ENCODE measurements at regions not wholly inside any gene's neighbourhood (a gene's known extent, or its start where the extent isn't known, plus 50 kb on each side); places are given as distances from the start of the nearest gene placed in this dataset.

DNA sequence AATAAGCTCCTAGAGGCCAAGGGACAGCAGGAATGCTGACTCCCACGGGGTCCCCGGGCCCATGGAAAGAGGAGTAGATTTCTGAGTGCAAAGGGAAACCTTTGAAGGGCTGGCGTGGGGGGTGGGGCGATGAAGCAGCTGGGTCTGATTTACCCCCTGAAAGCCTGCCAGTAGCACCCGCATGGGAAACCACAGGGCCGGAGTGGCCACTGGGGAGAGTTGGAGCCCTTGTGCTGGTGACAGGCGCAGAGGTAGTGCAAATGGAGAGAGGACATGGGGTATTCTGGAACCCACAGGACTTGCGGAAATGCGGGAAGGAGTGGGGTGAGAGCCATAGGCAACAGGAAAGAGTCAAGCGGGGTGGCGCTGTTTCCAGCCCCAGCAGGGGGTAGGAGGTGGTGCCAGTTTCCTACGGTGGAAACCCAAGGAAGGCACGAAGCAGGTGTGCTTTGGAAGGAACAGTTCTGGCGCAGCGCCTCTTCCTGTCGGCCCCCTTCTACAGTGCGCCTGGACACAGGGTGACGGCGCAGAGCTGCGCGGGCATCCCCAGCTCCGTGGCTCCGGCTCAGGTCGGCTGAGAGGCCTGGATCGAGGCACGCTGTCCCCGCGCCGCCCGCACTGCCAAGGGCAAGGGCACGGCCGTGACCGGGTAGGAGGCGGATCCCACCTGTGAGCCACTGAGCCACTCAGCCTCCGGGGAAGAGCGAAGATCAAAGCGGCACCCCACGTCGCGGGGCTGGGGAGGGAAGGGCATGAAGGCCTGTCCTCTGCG lies 149.0 kb upstream of the GLI2 start:
- DNase-seq (ENCODE audit: low read depth), result no peak
- TF ChIP-seq, protein P1, sequence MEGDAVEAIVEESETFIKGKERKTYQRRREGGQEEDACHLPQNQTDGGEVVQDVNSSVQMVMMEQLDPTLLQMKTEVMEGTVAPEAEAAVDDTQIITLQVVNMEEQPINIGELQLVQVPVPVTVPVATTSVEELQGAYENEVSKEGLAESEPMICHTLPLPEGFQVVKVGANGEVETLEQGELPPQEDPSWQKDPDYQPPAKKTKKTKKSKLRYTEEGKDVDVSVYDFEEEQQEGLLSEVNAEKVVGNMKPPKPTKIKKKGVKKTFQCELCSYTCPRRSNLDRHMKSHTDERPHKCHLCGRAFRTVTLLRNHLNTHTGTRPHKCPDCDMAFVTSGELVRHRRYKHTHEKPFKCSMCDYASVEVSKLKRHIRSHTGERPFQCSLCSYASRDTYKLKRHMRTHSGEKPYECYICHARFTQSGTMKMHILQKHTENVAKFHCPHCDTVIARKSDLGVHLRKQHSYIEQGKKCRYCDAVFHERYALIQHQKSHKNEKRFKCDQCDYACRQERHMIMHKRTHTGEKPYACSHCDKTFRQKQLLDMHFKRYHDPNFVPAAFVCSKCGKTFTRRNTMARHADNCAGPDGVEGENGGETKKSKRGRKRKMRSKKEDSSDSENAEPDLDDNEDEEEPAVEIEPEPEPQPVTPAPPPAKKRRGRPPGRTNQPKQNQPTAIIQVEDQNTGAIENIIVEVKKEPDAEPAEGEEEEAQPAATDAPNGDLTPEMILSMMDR (IDR thresholded peaks at IDR 0.05; ENCODE audit: control insufficient read depth, insufficient read depth, low read depth, low read length, missing control alignments), result no peak
- H3K4me3 ChIP-seq (ENCODE audit: control insufficient read depth, low read depth, low read length), result no peak overlapping the region

DNA sequence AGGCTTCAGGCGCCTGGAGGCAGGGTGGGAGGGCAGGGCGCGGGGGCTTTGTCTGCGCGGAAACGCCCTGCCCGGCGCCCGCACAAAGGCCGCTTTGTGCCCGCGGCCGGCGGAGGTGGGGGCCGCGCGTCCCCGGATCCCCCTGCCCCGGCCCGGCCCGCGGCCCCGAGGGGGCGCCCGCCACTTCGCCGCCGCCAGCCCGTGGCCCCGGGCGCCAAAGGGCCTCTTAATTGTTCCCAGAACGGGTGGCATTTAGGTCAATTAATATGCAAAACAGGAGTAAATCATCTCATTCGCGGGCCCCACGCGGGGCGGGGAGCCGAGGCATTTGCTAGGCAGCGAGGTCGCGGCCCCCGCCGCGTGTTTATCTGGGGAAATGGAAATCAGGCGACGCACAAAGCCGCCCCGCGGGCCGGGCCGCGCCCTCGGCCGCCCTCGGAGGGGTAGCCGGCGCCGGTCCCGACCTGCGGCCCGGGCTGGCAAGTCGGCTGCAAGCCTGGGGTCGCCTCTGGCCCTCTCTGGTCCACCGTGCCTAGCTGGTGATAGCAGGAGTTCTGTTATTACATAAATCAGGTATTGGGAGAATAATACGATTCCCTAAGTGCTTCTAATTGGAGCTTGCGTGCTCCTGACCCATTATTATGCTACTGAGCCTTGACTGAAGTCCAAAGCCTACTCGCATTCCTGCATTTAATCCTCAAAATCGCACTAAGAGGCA lies 148.2 kb upstream of the GLI2 start:
- no peak overlapping the region for H3K4me3 ChIP-seq (ENCODE audit: control insufficient read depth, low read depth, low read length)
- TF ChIP-seq, protein P1 (IDR thresholded peaks at IDR 0.05; ENCODE audit: control insufficient read depth, insufficient read depth, low read depth, low read length, missing control alignments), result no peak
- DNase-seq (ENCODE audit: low read depth), result no peak

DNA sequence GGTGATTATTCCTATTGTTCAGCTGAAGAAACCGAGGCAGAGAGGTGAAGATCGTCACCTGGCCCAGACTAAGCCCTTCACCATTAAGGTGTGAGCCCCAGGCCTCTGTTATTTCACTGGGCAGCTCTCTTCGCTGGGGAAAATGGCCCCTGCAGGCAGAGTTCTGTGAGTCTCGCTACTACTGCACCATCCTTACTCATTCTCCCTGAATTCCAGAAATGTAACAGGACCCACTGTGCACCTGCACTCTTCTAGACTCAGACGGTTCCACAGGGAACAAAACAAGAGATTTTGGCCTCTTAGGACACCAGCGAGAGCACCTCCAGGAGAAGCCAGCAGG lies 147.7 kb upstream of the GLI2 start:
- no peak for DNase-seq (ENCODE audit: low read depth)
- no peak overlapping the region for H3K4me3 ChIP-seq (ENCODE audit: control insufficient read depth, low read depth, low read length)
- TF ChIP-seq, protein P1 (IDR thresholded peaks at IDR 0.05; ENCODE audit: control insufficient read depth, insufficient read depth, low read depth, low read length, missing control alignments), result no peak

DNA sequence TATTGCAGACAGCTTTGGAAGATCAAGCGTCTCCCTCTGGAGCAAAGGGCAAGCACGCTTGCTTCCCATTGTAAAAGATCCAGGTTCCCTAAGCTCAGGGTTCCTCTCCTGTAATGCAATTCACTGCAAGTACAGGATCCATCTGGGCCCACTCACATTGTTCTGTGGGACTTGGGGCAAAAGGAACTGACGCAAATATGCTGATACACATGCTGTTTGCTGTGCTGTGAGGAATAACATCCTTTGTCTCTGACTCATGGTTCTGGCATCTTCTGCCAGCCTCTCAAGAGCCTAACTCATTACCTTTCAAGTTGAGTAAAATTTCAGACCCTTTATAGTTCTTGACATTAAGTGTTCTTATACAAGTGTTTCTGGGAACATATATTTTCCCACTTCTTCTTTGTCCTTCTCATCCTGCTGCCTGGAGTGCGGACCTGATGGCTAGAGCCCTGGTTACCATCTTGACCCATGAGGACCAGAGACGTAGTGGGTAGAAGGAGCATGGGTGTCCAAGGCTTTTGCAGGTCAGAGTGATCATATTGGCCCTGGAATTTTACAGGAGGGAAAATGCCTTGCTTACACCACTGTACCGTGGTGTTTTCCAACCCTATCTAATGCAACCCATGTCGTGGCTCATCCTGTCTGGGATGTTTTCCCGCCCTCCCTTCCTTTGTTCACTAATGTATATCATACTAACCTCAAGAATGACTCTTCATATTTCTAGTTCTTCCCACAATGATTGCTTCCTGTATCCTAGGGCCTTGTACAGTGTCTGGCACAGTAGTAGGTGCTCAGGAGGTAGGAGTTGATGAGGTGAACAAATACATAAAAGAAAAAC lies 145.7 kb upstream of the GLI2 start:
- H3K4me3 ChIP-seq (ENCODE audit: control insufficient read depth, low read depth, low read length), result no peak overlapping the region
- DNase-seq (ENCODE audit: low read depth), result peak; percentile 52
- TF ChIP-seq, protein P1 (IDR thresholded peaks at IDR 0.05; ENCODE audit: control insufficient read depth, insufficient read depth, low read depth, low read length, missing control alignments), result no peak

DNA sequence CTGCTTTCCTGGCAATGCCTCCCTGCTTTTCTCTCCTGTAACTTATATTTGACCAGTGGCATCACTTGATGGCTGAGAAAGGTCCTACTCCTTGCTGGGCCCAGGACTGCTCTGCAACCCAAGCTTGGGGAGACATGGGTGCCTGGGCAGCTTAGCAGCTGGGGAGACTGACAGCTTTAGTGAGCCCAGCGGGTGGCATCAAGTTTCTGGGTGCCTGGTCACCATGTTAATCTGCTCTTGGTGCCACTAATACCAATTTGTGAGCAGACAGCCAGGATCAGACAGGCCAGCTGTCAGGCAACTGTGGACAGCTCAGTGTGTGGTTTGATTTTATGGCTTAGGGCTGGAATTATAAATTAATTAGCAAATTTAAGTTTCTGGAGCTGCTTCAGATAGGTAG lies 144.8 kb upstream of the GLI2 start:
- no peak overlapping the region for H3K4me3 ChIP-seq (ENCODE audit: control insufficient read depth, low read depth, low read length)
- TF ChIP-seq, protein P1 (IDR thresholded peaks at IDR 0.05; ENCODE audit: control insufficient read depth, insufficient read depth, low read depth, low read length, missing control alignments), result no peak
- DNase-seq (ENCODE audit: low read depth), result no peak

DNA sequence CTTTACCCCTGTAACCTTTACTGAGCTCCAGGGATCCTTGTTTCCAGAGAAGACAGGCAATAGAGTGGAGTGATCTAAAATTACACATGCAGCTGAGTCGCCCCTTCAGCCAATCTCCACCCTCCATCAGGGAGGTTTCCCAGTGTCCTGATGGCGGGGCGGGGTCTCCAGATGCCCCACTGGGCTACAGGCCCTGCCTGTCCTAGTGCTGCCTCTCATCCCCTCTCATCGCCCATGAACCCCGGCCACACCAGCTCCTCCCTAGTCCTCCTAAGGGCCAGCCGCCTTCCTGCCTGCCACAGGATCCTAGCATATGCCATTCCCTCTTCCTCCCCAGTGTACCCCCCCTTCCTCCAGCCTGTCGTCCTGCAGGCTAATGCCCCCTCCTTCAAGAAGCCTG lies 144.1 kb upstream of the GLI2 start:
- TF ChIP-seq, protein P1 (IDR thresholded peaks at IDR 0.05; ENCODE audit: control insufficient read depth, insufficient read depth, low read depth, low read length, missing control alignments), result no peak
- H3K4me3 ChIP-seq (ENCODE audit: control insufficient read depth, low read depth, low read length), result no peak overlapping the region
- DNase-seq (ENCODE audit: low read depth), result no peak

All from AG09309 (cell line).